GM19351 (cell line): ENCODE measurements at regions not wholly inside any gene's neighbourhood (a gene's known extent, or its start where the extent isn't known, plus 50 kb on each side); places are given as distances from the start of the nearest gene placed in this dataset.
A peak's percentile ranks its signal among the peaks of the same experiment; 100 is the strongest.
"Not testable (repeated sequence)": the region's sequence is repeated elsewhere in the genome, so short reads cannot be mapped to it uniquely, and the experiment has no call there.

Source experiments
- ATAC-seq: cut with Tn5 transposase; IDR thresholded peaks from one replicate; pipeline ENCODE4 v1.9.1; 2021; ENCODE audit warnings: mild to moderate bottlenecking, moderate library complexity; ENCODE audit not compliant: unreplicated experiment

DNA sequence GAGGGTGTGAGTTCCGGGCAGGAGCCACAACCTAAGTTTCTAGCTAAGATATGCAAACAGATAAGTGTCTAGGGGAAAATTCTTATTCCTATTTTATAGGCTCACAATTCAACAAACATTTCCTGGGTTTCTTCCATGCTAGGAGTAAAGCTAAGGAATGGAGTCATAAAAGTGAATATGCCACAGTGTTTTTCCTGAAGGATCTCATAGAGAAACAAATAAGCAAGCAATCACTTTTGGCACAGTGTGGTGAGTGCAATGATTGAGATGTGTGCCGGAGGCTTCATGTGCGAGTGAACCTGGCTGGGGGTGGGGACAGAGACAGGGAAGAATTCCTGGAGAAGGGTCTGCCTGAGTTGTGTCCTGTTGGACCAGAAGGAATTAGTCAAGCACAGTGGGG lies 147.4 kb downstream of the TENT5C start:
- ATAC-seq, result no peak

DNA sequence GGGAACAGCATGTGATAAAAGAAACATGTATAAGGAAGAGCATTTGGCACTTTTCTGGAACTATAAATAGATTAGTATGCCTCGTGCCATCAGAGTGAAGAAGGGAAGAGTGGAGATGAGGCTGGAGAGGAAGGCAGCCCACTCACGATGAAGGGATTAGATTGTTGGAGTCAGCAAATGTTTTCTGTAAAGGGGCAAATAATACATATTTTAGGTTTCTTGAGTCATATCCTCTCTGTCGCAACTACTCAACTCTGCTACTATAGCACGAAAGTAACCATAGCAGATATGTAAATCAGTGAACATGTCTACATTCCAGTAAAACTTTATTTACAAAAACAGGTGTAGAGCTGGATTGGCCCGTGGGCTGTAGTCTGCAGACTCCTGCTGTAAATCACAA lies 147.8 kb downstream of the TENT5C start:
- no peak for ATAC-seq

DNA sequence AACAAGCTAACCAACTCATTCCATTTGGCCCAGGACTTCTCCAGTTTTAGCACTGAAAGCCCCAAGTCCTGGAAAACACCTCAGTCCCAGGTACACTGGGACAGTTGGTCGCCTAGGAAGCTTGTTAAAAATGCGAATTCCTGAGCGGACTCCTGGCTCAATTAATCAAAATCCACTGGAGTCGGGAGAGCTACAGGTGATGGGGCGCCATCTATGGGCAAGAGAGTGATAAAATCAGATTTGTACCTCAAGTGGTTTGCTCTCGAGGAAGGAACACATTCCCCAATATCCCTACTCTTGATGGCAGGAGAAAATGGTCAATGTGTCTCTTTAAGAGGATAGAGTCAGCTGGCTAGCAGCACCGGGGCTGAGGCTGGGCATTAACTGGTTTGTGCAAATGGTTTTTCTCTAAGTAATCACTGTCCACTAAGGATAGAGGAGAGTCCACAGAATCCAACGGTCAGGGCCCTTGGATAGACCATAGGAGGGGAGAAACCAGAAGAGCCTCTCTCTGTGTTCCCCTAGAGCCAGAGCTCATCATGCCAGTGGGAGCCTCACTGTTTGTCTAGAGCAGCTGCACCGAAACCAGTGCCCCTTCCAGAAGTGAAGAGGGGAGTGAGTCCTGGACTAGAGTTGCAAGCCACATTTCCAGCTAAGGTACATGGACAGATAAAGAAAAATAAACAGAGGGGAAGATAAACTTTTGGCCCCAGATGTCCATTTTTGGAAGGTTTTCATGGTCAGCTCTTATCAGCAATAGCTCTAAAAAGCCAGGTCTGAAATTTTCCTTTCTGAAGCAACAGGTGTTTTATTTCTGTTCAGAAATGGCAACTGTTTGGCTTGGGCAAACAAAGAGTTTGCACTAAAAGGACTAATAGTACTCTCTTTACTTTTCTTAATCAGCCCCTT lies 148.5 kb downstream of the TENT5C start:
- no peak for ATAC-seq

DNA sequence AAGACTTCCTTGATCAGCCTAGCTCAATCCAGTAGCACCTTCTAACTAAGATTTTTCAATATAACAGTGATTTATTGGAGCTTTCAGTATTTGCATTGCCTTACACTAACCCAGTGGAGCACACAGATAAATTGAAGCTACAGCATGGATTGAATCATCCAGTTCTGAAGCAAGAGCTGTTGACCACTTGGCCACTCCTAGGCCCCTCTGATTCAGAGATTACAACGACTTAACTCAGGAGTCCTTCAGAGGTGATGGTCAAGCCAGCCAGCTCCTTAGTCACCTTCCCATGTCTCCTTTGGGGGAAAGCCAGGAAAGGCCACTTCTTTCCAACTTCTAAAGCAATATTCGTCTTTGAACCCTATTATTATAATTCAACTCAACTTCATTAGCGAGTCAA lies 151.8 kb downstream of the TENT5C start:
- no peak for ATAC-seq

DNA sequence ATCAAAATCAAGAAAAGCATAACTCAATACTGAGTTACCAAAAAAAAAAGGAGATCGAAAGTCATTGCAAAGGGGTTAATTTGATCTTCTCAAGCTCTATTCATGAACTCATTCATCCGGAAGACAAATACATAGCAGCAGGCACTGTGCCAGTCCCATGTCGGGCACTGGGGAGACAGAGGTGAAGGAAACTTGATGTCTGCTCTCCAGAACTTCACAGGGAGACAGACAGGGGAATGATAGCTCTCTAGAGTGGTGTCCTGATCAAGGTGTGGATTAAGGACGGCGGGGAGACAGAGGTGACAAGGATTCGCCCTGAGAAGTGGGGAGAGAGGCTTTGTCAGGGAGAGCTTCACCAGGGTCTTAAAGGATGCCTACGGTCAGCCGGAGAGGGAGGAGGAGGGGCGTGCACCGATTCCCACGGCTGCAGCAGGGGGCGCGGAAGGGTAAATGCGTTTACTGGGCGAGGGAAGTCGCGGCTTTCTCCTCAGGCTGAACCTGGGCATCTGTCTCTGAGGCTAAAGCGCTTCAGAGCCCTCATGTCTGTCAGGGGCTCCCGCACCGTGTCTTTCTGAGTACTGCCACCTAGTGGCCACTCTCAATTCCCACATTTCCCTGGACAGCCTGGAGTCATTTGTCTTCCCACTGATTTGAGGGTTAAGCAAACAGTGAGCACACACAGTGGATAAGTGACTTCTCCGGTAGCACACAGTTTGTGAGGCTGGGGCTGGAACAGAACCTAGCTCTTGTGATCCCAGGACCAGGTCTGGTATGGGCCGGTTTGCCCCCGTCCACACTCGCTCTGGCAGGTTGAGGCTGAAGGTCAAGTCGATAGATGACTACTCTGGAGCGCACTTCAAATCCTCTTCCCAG lies 152.8 kb downstream of the TENT5C start:
- peak; percentile 81 for ATAC-seq

DNA sequence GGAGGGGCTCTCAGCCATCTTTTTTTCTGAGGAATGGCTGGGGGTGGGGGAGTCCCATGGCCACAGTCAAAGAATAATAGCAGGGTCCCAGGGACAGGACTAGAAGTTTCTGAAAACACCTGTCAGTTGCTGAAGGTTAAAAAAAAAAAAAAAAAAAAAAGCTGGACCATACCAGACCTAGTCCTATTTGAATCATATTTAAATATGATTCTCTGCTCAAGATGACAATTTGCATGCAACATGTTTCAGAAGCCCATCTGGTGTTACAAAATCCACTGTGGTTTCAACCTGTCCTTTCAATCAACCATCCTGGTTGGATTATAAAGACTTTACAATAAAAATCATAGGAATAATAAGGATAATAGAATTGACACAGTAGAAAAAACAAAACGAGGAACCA lies 153.7 kb downstream of the TENT5C start:
- no peak for ATAC-seq

DNA sequence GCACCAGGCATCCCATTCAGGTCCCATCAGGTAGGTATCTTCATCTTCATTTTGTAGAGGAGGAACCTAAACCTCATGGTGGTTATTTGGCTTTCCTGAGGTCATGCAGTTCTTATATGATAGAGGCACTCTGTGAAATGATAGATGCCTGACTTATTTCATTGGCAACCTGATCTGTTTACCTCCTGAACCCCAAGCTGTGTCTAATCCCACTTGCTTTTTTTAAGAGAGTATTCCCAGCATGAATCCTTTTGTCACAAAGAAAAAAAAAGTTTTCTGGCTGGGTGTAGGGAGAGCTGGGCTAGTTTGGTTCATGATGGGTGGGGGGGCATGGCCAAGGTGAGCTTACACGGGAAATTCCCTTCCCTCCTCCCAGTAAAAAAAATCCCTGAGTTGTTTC lies 154.2 kb downstream of the TENT5C start:
- ATAC-seq, result no peak

DNA sequence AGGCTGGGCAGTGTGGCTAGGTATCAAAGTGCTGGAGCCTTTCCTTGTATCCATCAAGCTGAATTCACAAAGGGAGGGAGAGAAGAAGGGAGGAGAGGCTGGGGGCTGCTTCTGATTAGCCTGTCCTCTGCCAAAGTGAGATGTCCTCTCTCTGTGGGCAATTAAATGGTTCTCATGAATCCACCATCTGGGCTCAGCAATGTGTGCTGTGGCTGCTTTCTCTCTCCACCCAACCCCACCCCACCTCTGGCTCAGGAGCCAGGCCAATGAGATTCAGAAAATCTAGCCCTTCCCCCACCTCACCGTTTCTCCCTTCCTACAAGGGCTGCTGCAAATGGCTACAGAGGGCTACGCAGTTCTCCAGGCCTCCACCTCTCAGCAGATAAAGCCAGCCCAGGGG lies 154.6 kb downstream of the TENT5C start:
- ATAC-seq, result no peak

DNA sequence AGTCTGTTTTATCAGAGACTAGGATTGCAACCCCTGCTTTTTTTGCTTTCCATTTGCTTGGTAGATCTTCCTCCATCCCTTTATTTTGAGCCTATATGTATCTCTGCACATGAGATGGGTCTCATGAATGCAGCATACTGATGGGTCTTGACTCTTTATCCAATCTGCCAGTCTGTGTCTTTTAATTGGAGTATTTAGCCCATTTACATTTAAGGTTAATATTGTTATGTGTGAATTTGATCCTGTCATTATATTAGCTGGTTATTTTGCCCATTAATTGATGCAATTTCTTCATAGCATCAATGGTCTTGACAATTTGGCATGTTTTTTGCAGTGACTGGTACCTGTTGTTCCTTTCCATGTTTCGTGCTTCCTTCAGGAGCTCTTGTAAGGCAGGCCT lies 161.7 kb downstream of the GDAP2 start:
- not testable (repeated sequence) for ATAC-seq

DNA sequence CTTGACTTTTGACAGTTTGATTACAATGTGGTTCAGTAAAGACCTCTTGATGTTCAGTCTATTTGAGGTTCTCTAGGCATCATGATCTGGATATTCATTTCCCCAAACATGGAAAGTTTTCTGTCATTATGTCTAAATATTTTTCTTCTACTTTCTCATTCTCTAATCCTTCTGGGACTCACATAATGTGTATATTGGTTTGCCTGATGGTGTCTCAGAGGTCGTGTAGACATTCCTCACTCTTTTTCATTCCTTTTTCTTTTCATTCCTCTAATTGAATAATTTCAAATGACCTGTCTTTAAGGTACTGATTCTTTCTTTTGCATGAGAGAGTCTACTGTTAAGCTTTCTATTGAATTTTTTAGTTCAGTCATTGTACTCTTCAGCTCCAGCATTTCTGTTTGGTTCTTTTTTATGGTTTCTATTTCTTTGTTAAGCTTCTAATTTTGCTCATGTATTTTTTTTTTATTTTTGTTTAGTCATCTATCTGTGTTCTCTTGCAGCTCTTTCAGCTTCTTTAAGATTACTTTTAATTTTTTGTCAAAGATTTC lies 158.4 kb downstream of the GDAP2 start:
- no peak for ATAC-seq

DNA sequence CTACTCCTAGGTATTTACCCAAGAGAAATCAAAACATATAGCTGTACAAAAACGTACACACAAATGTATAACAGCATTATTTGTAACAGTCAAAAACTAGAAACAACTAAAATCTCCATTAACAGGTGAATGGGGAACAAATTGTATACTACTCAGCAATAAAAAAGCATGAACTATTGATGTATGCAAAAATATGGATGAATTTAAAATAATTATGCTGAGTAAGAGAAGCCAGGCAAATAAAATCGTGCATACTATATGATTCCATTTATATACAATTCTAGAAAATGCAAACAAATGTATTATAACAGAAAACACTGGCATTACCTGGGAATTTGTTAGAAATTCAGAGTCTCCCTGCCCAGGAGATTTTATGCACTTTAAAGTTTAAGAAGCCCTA lies 150.1 kb downstream of the GDAP2 start:
- no peak for ATAC-seq

DNA sequence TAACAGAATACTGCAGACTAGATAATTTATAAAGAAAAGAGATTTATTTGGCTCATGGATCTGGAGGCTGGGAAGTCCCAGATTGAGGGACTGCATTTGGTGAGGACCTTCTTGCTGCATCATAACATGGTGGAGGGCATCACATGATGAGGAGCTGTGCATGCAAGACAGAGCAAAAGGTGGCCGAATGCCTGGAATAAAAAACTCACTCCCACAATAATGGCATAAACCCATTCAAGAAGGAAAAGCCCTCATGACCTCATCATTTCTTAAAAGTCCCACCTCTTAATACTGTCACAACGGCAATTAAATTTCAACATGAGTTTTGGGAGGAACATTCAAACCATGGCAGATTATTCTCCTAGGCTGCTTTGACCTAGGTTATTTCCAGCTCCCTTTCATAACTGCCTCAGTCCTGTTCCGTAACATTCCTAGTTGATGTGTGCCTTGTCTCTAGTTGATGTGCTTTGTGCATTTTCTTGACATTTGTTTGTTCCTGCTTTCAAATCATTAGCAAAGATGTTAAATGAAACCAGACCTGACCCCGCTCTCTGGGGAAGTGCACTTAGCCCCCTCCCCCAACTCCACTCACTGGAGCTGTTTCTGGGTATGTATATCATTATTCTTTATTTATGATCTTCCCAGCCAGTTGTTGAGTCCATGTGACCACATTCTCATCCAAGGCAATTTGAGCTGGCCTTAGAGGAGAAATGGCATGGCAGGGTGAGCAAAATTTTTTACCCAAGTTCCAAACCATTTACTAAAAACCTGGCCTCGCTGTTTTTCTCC lies 148.5 kb downstream of the GDAP2 start:
- no peak for ATAC-seq

DNA sequence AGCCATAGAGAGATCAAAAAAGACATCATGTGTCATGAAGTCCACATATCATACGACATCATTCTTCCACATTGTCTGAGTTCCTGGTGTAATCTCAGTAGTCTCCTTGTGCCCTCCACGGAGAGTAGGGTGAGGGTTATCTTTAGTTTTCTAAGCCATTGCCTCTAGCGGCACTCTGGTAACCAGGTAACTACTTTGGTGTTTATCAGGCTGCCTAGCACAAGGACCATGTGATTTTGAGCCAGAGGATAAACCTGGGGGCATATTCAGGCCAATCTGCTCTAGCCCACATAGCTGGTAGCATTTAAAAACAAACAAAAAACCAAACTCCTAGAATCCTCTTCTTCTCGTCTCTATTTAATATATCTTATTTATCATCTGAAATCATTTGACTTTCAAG lies 147.4 kb downstream of the GDAP2 start:
- ATAC-seq, result no peak

DNA sequence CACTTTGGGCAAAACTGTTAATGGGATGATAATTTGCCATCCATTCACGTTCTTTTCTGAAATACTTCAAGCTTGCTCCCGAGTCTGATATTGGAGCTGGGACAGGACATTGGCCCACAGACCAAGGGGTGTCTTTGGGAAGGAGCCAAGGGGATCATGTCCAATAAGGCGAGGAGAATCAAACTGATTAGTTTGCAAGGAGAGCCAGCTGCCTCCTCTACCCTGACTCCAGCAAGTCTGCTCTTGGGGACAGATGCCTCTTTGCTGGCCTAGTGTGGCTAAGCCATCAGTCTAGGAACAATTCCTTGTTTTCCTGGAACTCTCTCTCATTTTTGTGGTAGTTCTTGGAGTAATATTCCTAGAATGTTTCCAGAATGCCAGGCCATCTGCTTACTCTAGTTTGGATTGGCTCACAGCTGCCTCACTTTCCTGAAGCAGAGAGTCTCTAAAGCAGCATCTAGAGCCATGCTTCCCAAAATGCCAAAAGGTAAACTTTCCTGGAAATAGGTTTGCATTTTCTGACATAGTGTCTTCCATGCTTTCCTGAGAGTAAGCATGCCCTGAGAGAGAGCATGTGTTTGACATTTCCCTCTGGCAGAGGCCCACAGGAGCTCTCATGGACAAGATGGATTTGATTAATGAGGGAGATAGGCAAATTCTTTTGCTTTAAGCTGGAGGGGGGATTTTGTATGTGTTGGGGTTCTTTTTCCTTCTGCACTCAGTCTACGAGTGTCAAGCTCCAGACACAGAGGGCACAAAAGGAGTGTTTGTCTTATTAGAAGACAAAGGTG lies 145.6 kb downstream of the GDAP2 start:
- no peak for ATAC-seq

DNA sequence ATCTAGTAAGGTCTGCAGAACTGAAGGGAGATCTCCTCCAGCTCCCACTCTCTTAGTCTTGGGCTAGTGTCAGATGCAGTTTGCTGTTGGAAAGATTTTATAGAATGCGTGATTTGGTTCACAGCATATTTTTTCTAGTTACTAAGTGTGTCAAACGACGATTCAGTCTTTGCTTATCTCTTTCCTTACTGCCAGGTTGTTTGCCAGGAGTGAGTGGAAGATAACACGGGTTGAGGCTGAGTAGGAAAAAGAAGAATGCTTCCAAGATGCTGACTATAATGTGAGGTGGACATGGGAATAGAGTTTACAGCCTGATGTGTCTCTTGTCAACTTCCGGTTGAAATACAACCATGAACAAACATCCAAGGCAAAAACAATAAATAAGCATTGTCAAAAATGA lies 141.4 kb downstream of the GDAP2 start:
- ATAC-seq, result no peak

DNA sequence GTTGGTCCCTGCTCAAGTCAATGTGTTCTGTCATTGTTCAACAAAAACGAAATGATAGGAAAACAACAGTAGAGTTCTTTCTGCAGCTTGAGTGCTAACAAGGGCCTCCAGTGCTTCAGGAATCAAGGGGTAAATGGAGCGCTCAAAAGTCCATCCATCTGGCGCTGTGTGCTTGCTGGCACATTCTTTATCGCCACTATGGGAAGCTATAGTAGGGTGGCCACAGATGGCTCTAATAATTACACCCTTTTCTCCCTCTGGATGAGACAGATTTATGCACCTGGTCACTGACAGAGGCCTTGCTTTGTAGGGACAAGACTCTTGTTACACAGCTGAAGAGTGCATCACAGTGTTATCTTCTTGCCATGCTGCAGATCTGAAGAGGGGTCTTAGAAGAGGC lies 136.0 kb downstream of the GDAP2 start:
- ATAC-seq, result no peak

DNA sequence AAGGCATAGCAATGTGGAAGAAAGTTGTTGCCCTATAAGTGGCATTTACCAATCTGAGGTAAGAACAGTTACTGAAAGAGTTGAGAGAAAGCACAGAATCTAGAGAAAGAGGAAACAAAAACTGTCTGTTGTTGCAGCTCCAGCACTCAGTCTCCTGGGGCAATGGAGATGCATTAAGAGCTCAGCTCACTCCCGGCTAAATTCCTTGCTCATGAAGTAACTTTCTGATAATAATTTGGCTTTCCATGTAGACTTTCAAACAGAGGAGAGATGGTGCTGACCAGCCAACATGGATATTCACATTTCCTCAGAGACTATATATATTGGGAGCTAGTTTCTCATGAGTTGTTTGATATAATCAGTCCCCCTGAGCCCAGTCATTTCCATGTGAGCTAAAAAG lies 135.3 kb downstream of the GDAP2 start:
- ATAC-seq, result no peak

DNA sequence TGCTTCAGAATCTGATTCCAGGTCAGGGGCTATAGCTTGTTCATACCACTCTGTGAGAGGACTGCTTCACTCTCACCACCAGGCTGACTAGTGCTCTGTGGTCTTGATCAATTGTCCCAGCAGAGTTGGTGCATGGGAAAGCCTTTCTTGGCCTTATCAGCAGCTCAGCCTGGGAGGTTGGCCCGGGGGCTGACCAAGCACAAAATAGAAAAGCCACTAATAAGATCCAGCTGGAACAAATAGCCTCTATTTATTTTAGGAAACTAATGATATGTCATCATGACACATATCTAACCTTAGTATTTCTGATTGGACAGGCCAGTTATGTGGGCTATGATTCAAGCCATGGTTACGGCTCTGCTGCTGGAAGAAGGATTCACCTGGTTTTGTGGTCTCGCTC lies 134.2 kb downstream of the GDAP2 start:
- ATAC-seq, result no peak

DNA sequence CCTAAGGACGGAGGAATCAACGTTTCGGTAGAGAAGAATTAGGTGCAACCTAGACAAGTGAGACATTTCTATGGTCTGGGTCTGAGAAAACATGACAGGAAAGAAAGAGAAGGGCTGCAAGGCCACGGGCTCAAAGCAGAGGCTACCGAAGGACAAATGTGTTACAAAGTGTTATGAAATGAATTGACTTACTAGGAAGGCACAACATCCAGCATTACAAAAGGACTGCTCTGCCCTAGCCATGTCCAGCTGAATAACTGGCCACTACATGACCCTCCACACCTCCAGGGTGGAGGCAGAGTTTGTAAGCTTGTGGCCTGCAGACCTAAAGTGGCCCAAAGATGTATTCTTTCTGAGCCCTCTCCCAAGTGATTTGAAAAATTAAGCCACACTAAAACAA lies 133.6 kb downstream of the GDAP2 start:
- ATAC-seq, result no peak

DNA sequence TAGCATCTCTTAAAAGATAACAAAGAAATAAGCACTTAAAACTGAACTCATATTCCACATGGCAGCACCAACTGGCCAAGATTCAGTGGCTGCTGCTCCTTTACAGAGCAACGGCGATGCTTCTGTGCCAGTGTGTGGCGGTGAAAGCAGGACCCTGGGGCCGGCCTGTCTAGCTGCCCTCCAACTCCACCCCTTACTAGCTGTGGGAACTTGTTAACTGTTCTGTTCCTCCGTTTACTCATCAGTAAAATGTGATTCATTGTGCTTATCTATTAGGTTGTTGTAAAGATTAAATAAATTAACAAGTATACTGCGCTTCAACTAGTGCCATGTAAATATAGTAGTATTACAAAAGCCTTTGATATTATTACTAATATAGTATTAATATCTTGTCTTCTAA lies 133.2 kb downstream of the GDAP2 start:
- ATAC-seq, result no peak
